ENCODE measurements at regions not wholly inside any gene's neighbourhood (a gene's known extent, or its start where the extent isn't known, plus 50 kb on each side); places are given as distances from the start of the nearest gene placed in this dataset.

DNA sequence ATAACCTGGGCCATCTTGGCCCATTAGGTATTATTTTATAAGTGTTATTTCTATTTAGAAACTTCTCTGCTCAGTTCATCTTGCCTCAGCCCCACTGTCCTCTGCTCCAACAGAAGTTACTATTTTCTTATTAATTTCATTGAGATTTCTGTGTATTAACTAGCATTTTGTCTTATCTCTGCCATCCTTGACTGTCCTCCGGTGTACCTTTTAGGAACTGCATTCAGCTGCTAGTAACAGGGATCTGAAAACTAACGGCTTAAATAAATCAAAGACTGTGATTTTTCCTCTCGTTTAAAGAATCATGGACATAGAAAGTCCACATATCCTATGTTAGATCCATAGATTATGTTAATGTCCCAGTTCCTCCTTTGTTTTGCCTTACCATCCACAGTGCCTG, 382.5 kb downstream of the MATN1 start:
- Histone ChIP-seq H3K27me3 (ENCODE audit: control insufficient read depth in 2 of 2, insufficient read depth in 2 of 2, low read length in 2 of 2) (peaks cover 0 to 9% of the 10 kb centered on the region in 2 donors), H3K9ac (ENCODE audit: low read depth in 1 of 2, low read length in 2 of 2) (no peak overlapping the region), H3K9me3 (ENCODE audit: control insufficient read depth in 2 of 2, low read length in 2 of 2) (no peaks in the 10 kb centered on the region), H3K4me3 (ENCODE audit: low read length in 2 of 2) (no peak overlapping the region), H3K36me3 (ENCODE audit: control insufficient read depth in 2 of 2, insufficient read depth in 2 of 2, low read length in 2 of 2) (no peaks in the 10 kb centered on the region), H3K4me1 (ENCODE audit: control insufficient read depth in 2 of 2, insufficient read depth in 2 of 2, low read length in 2 of 2) (no peaks in the 10 kb centered on the region), H3K27ac (ENCODE audit: low read depth in 2 of 2, low read length in 2 of 2) (no peak overlapping the region)

DNA sequence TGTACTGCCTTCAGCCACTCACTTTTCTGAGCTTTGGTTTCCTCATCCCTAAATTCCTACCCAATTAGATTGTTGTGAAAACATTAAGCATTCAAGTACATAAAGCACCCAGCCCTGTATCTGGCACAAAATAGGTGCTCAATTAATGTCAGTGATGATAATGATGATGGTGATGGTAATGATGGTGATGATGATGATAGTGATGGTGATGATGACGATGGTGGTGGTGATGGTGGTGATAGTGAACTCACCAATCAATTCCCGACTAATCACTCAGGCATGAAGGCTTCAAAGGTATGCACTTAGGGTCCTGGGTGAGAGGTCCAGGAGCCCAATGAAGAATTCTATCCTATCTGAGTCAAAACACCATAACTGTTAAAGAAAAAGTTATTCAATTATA, 383.5 kb downstream of the MATN1 start:
- peaks cover 0 to 9% of the 10 kb centered on the region in 2 donors for H3K27me3 ChIP-seq (ENCODE audit: control insufficient read depth in 2 of 2, insufficient read depth in 2 of 2, low read length in 2 of 2)
- no peak overlapping the region for H3K27ac ChIP-seq (ENCODE audit: low read depth in 2 of 2, low read length in 2 of 2)
- no peak overlapping the region for H3K4me3 ChIP-seq (ENCODE audit: low read length in 2 of 2)
- no peaks in the 10 kb centered on the region for H3K4me1 ChIP-seq (ENCODE audit: control insufficient read depth in 2 of 2, insufficient read depth in 2 of 2, low read length in 2 of 2)
- H3K9ac ChIP-seq (ENCODE audit: low read depth in 1 of 2, low read length in 2 of 2), result no peak overlapping the region
- H3K9me3 ChIP-seq (ENCODE audit: control insufficient read depth in 2 of 2, low read length in 2 of 2), result no peaks in the 10 kb centered on the region
- H3K36me3 ChIP-seq (ENCODE audit: control insufficient read depth in 2 of 2, insufficient read depth in 2 of 2, low read length in 2 of 2), result no peaks in the 10 kb centered on the region

DNA sequence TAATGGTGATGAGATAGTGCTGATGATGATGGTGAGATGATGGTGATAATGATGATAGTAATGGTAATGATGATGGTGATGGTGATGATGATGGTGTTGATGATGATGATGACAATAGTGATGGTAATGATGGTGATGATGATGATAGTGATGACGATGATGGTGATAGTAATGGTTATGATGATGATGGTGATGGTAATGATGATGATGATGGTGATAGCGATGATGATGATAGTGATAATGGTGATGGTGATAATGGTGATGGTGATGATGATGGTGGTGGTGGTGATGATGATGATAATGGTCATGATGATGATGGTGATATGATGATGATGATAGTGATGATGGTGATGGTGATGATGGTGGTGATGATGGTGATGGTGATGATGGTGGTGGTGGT, 384.6 kb downstream of the MATN1 start:
- Histone ChIP-seq H3K27ac (ENCODE audit: low read depth in 2 of 2, low read length in 2 of 2) (no peak overlapping the region), H3K36me3 (ENCODE audit: control insufficient read depth in 2 of 2, insufficient read depth in 2 of 2, low read length in 2 of 2) (no peaks in the 10 kb centered on the region), H3K9ac (ENCODE audit: low read depth in 1 of 2, low read length in 2 of 2) (no peak overlapping the region), H3K27me3 (ENCODE audit: control insufficient read depth in 2 of 2, insufficient read depth in 2 of 2, low read length in 2 of 2) (peaks cover 0 to 9% of the 10 kb centered on the region in 2 donors), H3K9me3 (ENCODE audit: control insufficient read depth in 2 of 2, low read length in 2 of 2) (no peaks in the 10 kb centered on the region), H3K4me3 (ENCODE audit: low read length in 2 of 2) (no peak overlapping the region), H3K4me1 (ENCODE audit: control insufficient read depth in 2 of 2, insufficient read depth in 2 of 2, low read length in 2 of 2) (no peaks in the 10 kb centered on the region)

DNA sequence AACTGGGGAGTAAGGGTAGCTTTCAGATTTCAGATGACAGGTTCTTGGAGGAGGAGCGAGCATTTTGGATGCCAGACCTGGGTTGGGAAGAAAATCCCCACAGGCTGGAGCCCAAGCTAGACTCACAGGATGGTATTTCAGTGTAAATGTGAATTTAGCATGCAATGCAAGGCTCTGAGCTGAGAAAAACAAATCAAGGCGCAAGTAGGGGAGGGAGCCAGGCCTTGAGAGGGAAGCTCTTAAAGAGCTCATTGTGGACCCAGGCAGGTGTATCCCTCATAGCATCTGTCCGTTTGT, 386.1 kb downstream of the MATN1 start:
- H3K36me3 ChIP-seq (ENCODE audit: control insufficient read depth in 2 of 2, insufficient read depth in 2 of 2, low read length in 2 of 2), result no peaks in the 10 kb centered on the region
- no peak overlapping the region for H3K27ac ChIP-seq (ENCODE audit: low read depth in 2 of 2, low read length in 2 of 2)
- H3K9me3 ChIP-seq (ENCODE audit: control insufficient read depth in 2 of 2, low read length in 2 of 2), result no peaks in the 10 kb centered on the region
- H3K4me1 ChIP-seq (ENCODE audit: control insufficient read depth in 2 of 2, insufficient read depth in 2 of 2, low read length in 2 of 2), result no peaks in the 10 kb centered on the region
- H3K4me3 ChIP-seq (ENCODE audit: low read length in 2 of 2), result no peak overlapping the region
- H3K27me3 ChIP-seq (ENCODE audit: control insufficient read depth in 2 of 2, insufficient read depth in 2 of 2, low read length in 2 of 2), result peaks cover 0 to 6% of the 10 kb centered on the region in 2 donors
- no peak overlapping the region for H3K9ac ChIP-seq (ENCODE audit: low read depth in 1 of 2, low read length in 2 of 2)

DNA sequence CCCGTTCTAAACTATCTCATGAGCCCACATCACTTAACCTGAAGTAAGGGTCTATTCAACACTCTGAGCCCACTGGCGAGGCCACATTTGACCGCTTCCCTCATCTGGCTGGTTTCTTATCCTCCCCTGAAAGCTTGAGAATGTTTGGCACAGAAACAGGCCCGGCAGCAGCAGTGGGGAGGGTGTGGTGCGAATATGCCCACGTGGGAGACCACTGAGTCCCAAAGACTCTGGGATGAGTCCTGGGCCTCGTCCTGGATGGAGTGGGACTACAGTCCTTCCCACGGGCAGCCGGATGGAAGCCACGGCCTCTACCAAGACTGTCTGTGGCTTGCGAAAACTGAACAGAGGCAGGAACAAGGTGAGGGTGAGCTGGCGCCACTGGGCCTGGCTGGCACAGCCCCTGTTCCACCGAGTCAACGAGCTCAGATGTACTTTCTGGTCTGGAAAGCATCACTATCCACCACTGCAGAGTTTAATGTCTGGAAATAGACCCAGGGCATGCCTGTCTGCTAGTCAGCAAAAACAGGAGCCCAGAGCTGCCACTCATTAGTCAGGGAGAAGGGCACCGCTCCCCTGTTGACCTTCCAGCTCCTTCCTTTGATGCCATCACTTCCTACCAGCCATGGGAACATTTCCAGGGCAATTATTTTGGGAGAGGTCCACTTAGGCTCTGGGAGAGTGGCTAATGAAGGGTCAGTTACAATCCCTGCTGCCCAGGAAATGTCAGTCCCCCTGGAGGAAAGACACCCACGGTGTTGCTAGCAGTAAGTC, 386.6 kb downstream of the MATN1 start:
- Histone ChIP-seq H3K9me3 (ENCODE audit: control insufficient read depth in 2 of 2, low read length in 2 of 2) (no peaks in the 10 kb centered on the region), H3K9ac (ENCODE audit: low read depth in 1 of 2, low read length in 2 of 2) (no peak overlapping the region), H3K36me3 (ENCODE audit: control insufficient read depth in 2 of 2, insufficient read depth in 2 of 2, low read length in 2 of 2) (no peaks in the 10 kb centered on the region), H3K27me3 (ENCODE audit: control insufficient read depth in 2 of 2, insufficient read depth in 2 of 2, low read length in 2 of 2) (peaks cover 0 to 6% of the 10 kb centered on the region in 2 donors), H3K4me1 (ENCODE audit: control insufficient read depth in 2 of 2, insufficient read depth in 2 of 2, low read length in 2 of 2) (no peaks in the 10 kb centered on the region), H3K27ac (ENCODE audit: low read depth in 2 of 2, low read length in 2 of 2) (no peak overlapping the region), H3K4me3 (ENCODE audit: low read length in 2 of 2) (no peak overlapping the region)

DNA sequence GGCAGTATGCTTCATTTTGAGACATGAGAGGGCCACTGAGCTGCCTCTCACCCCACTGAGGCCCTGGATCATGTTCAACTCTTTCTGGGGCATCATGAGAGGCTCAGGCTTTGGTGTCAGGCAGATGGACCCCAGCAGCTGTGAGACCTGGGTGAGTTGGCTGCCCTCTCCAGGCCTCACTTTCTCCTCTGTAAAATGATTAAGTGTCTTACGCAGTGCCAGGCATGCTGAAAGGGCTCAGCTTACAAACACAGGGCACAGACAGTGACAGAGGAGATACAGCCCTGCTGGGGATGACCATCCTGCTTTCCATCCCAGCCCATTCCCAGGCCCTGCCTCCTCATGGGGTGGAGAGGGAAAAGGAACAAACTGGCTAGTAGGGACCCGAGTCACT, 387.4 kb downstream of the MATN1 start:
- Histone ChIP-seq H3K4me1 (ENCODE audit: control insufficient read depth in 2 of 2, insufficient read depth in 2 of 2, low read length in 2 of 2) (no peaks in the 10 kb centered on the region), H3K4me3 (ENCODE audit: low read length in 2 of 2) (no peak overlapping the region), H3K27me3 (ENCODE audit: control insufficient read depth in 2 of 2, insufficient read depth in 2 of 2, low read length in 2 of 2) (peaks cover 0 to 6% of the 10 kb centered on the region in 2 donors), H3K9ac (ENCODE audit: low read depth in 1 of 2, low read length in 2 of 2) (no peak overlapping the region), H3K36me3 (ENCODE audit: control insufficient read depth in 2 of 2, insufficient read depth in 2 of 2, low read length in 2 of 2) (no peaks in the 10 kb centered on the region), H3K27ac (ENCODE audit: low read depth in 2 of 2, low read length in 2 of 2) (no peak overlapping the region), H3K9me3 (ENCODE audit: control insufficient read depth in 2 of 2, low read length in 2 of 2) (no peaks in the 10 kb centered on the region)

DNA sequence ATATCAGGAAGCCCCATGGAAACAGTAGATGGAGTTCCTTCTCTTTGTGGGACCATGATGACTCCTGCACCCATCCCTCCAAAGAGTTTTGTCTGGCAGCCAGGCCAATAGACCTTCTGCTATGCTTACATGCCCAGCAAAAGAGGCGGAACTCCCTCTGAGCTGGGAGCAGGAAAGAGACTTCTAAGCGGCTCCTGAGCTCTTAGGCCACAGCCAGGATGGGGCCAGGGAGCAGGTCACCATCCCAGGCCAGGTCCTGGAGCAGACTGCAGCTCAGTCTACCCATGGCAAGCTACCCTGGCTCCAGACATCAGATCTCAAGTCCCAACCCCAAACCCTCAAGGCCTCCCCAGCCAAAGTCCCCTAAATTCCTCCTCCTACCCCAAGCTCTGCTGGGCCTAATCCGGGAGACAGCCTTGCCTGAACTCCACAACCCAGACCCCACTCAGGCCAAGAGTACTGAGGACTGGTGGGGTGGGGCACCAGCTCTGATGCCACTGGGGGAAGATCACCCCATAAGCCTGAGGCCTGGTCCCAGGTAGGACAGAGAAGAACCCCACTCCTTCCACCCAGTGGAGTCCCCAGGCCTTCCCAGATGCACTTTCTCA, 387.9 kb downstream of the MATN1 start:
- H3K4me3 ChIP-seq (ENCODE audit: low read length in 2 of 2), result no peak overlapping the region
- H3K36me3 ChIP-seq (ENCODE audit: control insufficient read depth in 2 of 2, insufficient read depth in 2 of 2, low read length in 2 of 2), result no peaks in the 10 kb centered on the region
- no peak overlapping the region for H3K27ac ChIP-seq (ENCODE audit: low read depth in 2 of 2, low read length in 2 of 2)
- H3K27me3 ChIP-seq (ENCODE audit: control insufficient read depth in 2 of 2, insufficient read depth in 2 of 2, low read length in 2 of 2), result peaks cover 0 to 6% of the 10 kb centered on the region in 2 donors
- no peaks in the 10 kb centered on the region for H3K4me1 ChIP-seq (ENCODE audit: control insufficient read depth in 2 of 2, insufficient read depth in 2 of 2, low read length in 2 of 2)
- H3K9me3 ChIP-seq (ENCODE audit: control insufficient read depth in 2 of 2, low read length in 2 of 2), result no peaks in the 10 kb centered on the region
- no peak overlapping the region for H3K9ac ChIP-seq (ENCODE audit: low read depth in 1 of 2, low read length in 2 of 2)

DNA sequence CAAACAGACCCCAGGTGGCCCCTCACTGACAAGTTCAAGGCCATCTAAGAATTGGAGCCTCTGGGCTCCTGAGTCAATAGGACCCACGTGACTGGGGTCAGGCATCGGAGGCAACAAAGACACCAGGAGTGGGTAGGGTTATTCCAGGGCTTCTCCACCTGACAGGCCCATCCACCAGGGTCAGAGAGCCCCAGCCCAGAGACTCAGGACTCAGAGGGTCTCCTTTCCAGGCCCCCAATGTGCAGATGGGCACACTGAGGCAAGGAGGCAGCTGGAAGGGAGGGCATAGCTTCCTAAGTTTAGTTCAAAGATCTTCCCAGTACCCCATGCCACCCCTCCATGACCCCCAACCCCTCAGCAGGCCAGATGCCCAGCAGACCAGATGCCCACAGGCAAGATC, 388.6 kb downstream of the MATN1 start:
- no peak overlapping the region for H3K4me3 ChIP-seq (ENCODE audit: low read length in 2 of 2)
- H3K27ac ChIP-seq (ENCODE audit: low read depth in 2 of 2, low read length in 2 of 2), result no peak overlapping the region
- no peak overlapping the region for H3K9ac ChIP-seq (ENCODE audit: low read depth in 1 of 2, low read length in 2 of 2)
- H3K27me3 ChIP-seq (ENCODE audit: control insufficient read depth in 2 of 2, insufficient read depth in 2 of 2, low read length in 2 of 2), result peaks cover 0 to 6% of the 10 kb centered on the region in 2 donors
- no peaks in the 10 kb centered on the region for H3K9me3 ChIP-seq (ENCODE audit: control insufficient read depth in 2 of 2, low read length in 2 of 2)
- no peaks in the 10 kb centered on the region for H3K4me1 ChIP-seq (ENCODE audit: control insufficient read depth in 2 of 2, insufficient read depth in 2 of 2, low read length in 2 of 2)
- H3K36me3 ChIP-seq (ENCODE audit: control insufficient read depth in 2 of 2, insufficient read depth in 2 of 2, low read length in 2 of 2), result no peaks in the 10 kb centered on the region

DNA sequence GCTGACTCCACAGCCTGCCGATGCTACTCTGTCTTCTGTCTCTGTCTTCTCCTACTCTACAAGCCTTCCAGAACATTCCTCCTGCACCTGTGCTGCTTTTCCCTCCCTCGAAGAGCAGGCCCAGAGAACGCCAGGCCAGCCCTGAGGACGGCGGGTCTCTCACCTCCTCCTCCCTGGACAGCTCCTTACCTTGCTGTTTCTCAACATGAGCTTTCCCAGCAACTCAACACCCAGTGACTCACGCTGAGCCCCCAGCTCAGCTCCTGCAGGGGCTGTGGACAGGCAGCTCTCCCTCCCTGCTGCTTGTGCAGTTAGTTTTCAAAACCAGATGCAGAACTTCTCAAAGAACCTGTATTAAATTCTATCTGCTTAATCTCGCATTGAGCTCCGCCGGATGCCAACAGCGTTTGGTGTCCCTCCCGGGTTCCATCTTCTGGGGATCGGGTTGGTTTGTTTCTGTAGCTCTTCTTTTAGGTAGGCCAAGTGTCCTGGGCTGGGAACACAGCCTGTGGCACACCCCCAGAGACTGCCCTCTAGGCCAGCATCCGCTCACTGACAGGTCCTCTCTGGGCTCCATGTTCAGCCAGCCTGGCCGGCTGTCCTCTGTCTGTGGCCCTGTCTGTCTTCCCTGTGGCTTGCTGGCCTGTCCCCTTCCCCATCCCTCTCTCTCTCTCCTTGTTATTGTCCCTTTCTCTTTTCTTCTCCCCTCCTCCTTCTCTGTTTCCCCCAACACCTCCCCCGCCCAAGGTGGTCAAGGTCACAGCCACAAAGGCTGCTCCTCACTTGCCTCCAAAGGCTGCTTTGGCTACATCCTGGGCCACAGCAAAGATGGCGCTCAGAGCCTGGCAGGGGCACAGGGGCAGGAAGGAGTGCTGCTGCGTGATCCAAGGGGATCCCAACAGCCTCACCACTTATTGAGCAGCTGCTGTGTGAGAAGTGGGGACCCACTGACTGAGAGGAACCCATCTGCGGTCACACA, 391.0 kb downstream of the MATN1 start:
- H3K9me3 ChIP-seq (ENCODE audit: control insufficient read depth in 2 of 2, low read length in 2 of 2), result no peaks in the 10 kb centered on the region

More for the DNA sequence above, 391.0 kb downstream of the MATN1 start:
- Histone ChIP-seq H3K9ac (ENCODE audit: low read depth in 1 of 2, low read length in 2 of 2) (no peak overlapping the region), H3K27ac (ENCODE audit: low read depth in 2 of 2, low read length in 2 of 2) (no peak overlapping the region), H3K4me1 (ENCODE audit: control insufficient read depth in 2 of 2, insufficient read depth in 2 of 2, low read length in 2 of 2) (no peaks in the 10 kb centered on the region), H3K27me3 (ENCODE audit: control insufficient read depth in 2 of 2, insufficient read depth in 2 of 2, low read length in 2 of 2) (no peaks in the 10 kb centered on the region), H3K36me3 (ENCODE audit: control insufficient read depth in 2 of 2, insufficient read depth in 2 of 2, low read length in 2 of 2) (no peaks in the 10 kb centered on the region), H3K4me3 (ENCODE audit: low read length in 2 of 2) (no peak overlapping the region)

All from mucosa of rectum (tissue), 2 donors.